Stimulated activated naive CD8-positive, alpha-beta T cell treated with anti-CD3 and anti-CD28 coated beads, Interleukin-15, Interleukin-2, amounts not matched to agents 100 U/mL and 50 U/mL, for 24 hours (primary cell): ENCODE measurements at regions not wholly inside any gene's neighbourhood (a gene's known extent, or its start where the extent isn't known, plus 50 kb on each side); places are given as distances from the start of the nearest gene placed in this dataset.

Experiments
- ATAC-seq: fragments of 150-1000 bp; cut with Tn5 transposase; one replicate; pipeline ENCODE4 v1.10.0; 2021
- DNase-seq: peaks from one replicate; pipeline ENCODE4 v3.0.0; 2021

DNA sequence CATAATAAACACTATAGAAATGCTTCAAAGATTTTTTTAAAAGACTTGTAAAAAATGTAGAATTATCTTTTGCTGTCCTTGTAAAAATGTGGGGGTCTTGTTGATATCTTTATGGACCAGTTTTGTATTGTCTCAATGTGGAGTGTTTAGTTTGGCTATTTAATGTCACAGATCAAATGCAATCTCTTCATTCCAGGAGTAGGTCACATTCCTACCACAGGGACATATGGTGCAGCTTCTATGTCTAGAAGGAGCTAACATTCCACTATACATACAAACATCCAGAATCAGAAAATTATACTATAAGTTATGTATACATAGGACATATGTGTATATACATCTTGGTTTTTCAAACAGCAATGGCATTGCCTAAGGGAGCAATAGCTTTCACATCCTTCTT, 345.7 kb downstream of the BMP4 start:
- DNase-seq (no peak), ATAC-seq (no peak)

- ATAC-seq (no peak), DNase-seq (no peak)
Observed at GRCh38 chr14:53609009-53609408, 347.6 kb downstream of the BMP4 start.

- ATAC-seq: no peak
- no peak for DNase-seq
Observed at GRCh38 chr14:53608369-53608768, 348.3 kb downstream of the BMP4 start.

DNA sequence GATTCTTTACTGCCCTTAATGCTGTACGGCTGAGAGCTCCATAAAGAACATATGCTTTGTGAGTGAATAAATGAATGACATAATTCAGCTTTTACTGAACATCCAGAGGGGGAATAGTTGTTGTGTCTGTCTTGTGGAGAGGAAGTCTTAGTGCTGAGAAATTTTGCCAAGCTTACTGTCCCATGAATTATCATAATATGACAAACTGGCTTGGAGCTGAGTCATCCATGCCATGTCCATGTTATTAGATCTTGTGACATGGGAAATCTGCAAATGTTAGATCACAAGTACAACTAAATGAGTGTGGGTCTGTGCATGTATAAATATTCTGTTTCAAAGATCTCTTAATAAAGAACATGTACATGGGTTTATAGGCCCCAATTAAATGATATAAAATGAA, 350.4 kb downstream of the BMP4 start:
- DNase-seq (no peak), ATAC-seq (no peak)

- no peak for DNase-seq
- no peak for ATAC-seq
Observed at GRCh38 chr14:53605562-53605961, 351.1 kb downstream of the BMP4 start.

DNA sequence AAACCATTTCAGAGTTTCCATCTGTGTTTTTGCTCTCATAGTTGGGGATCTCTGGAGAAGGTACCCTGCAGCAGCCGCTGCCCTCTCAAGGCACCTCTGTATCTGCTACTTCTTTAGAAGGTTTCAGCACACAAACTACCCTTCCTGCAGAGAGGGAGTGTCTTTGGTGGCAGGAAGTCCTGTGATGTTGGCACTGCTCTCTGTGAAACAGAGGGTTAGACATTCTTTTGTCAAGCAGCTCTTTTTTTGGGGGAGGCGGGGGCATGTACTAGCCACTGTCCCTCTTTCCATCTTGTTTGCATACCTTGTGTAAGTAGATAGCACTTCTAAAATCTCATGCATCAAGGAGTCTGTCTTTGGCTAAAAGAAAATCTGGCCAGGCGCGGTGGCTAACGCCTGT, 352.6 kb downstream of the BMP4 start:
- no peak for ATAC-seq
- no peak for DNase-seq

GRCh38 chr14:53601409-53601808, 355.2 kb downstream of the BMP4 start:
- no peak for ATAC-seq
- DNase-seq: no peak

- no peak for DNase-seq
- no peak for ATAC-seq
Observed at GRCh38 chr14:53599221-53599945, 357.2 kb downstream of the BMP4 start.

- no peak for ATAC-seq
- DNase-seq: no peak
Observed at GRCh38 chr14:53596853-53597525, 359.6 kb downstream of the BMP4 start.

GRCh38 chr14:53591816-53592215, 364.8 kb downstream of the BMP4 start:
- DNase-seq (no peak), ATAC-seq (no peak)

DNA sequence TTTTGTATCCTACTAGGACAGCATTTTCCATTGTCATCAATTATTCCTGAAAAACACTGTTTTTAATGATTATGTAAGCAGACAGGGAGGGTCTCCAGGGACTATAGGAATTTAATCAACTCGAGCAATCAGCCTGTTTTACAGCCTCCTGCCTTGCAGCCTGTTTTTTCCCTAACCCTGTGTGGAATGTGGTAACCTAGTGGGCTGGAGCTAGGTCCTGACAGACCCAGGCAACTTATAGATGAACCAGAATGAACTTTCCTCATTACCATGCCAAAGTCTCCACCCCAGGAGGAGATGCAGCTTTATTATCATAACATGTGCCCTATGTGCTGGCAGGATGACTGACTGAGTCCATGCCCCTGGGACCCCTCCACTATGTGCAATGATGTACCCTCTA, 375.1 kb downstream of the BMP4 start:
- DNase-seq: no peak
- no peak for ATAC-seq

- ATAC-seq: no peak
Observed at GRCh38 chr14:53571641-53572328, 384.8 kb downstream of the BMP4 start.

DNA sequence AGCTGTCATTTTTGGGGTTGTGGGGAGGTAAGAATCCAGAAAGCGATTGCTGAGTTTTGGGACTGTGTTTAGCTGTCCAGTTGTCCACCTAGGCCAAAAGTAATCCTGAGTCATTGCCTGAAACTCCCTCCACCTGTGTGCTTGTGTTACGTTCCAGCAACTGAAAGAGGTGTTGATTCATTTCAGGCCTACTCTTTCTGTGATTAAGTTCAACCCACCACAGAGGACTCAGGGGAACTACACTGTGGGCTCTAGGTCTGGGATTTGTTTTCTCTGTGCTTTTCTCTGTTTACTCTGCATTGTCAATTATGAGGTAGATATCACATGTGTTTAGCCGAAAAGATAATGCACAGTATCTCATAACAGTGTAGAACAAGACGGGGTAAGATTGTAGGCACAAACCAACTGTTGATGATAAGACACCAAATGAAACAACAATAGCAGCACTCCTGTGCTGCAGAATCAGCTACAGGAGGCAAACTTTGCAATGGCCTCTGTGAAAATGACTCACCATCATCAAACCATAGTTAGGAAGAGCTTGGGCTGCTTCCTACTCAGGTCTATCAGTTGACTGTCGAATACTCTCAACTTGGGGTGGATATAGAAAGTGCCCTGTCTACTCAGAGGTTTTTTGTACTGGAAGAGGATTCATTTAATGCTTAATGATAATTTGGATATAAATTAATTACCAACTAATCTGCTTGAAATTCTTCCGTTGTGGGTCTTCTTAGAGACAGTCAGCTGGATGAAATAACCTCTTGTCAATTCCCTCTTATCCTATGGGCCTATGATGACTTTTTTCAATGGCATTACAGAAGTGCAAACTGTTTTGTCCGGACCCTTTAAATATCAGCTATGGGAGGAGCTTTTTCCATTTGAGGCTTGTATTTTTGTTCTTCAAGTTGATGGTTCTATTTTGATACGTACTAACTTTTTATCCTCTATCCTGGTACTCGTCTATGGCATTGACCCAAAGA, 385.9 kb downstream of the BMP4 start:
- ATAC-seq: no peak
- DNase-seq: no peak

More at GRCh38 chr14:53571641-53572328, 384.8 kb downstream of the BMP4 start:
- no peak for DNase-seq

DNA sequence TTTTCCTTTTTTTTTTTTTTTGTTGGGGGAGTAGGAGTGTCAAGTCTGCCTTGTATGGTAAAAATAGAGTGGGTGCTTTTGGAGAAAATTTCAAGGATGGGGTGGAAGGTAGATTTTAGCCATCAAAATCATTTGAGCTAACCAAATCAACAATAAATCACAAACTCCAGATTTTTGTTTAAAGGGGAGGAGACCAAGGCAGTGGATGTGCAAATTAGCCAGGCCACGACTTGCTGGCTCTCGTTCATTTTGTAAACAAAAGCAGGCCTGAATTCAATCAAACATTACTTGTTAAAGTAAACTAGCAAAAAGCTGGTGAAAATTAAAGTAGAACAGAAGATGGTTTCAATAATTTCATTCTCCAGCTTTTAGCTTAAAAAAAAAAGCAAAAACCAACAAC, 387.2 kb downstream of the BMP4 start:
- ATAC-seq (no peak), DNase-seq (no peak)

DNA sequence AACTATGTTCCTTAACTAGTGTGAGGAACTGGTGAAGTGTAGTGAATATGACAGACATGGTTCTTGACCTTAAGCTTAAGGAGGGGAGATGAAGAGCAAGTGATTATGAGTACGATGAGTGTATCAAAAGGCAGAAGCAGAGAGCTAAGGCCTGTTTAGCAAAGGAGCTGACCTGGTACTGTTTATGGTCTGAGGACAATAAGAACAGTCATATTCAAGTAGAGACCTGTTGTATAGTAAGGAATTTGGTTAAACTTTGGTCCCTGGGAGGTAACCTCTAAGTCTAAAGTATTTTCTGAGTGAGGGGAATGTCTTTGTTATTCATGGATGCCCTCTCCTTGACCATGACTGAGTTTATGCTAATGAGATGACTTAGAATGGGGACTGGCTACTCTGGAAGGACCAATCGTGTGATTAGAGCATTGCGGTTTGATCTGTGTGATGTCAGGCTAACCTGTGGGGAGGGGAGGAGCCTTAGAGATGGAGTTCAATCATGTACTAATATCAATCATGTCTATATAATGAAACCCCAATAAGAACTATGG, 389.3 kb downstream of the BMP4 start:
- ATAC-seq: no peak

DNA sequence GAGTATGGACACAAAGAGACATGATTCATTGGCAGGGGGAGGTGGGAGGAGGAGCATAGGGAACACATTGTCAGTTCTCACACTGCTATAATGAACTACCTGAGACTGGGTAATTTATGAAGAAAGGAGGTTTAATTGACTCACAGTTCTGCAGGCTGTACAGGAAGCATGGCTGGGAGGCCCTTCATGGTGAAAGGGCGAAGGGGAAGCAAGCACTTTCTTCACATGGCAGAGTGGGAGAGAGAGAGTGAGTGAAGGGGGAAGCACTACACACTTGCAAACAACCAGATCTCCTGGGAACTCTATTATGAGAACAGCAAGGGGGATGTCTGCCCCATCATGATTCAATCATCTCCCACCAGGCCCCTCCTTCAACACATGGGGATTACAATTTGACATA, 391.8 kb downstream of the BMP4 start:
- ATAC-seq (no peak), DNase-seq (no peak)

More for the DNA sequence above, 389.3 kb downstream of the BMP4 start:
- no peak for DNase-seq

DNA sequence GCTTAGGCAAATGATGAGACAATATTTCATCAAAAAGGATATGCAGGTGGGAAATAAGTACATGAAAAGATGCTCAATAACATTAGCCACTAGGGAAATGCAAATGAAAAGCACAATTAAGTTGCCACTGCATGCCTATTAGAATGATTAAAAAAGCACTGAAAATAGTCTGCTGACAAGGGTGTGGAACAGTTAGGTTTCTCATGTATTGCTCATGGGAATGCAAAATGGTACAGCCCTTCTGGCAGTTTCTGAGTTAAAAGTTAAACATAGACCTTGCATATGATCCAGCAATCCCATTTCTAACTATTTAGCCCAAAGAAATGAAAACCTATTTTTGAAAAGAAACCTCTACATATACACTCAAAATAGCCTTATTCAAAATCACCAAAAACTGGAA, 393.0 kb downstream of the BMP4 start:
- no peak for DNase-seq
- ATAC-seq: no peak

DNA sequence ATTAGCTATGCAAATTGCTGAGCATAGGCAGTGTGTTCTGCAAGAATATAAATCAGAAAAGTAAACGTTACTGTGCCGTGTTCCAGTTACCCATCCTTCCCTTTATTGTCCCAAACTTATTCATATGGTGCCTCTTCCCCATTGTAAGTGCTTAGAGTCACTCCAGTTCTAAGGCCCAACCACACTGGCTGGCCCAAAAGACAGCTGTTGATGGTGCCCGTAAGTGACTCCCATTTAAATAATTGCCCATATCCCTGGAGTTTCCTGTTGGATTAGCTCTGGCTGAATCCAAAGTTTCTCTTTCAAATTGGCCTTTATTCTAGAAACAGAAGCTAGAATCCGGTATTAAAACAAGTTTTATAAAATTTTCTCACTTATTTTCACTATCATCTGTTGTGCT, 400.1 kb upstream of the DDHD1 start:
- DNase-seq: no peak
- ATAC-seq: no peak

DNA sequence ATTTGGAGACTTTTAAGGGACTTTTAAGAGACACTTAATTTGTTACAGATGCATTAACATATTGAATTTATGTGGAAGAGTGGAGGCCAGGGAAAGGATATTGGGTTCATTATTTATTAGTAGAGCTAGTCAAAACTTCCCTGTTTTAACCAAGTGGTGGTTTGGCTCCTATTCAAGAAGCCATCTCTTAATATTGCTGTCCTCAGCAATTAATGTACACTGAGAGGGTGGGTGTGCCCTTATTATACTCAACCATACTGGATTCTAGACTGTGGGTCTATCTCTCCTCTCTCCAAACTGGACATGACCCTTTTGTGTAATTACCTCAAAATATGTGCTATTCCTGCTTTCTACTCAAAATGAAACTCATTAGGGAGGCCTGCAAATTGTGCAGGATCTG, 398.7 kb upstream of the DDHD1 start:
- DNase-seq (no peak), ATAC-seq (no peak)

- DNase-seq: no peak
- ATAC-seq: no peak
Observed at GRCh38 chr14:53550776-53551175, 397.7 kb upstream of the DDHD1 start.

- DNase-seq: no peak
Observed at GRCh38 chr14:53549956-53550355, 396.8 kb upstream of the DDHD1 start.

DNA sequence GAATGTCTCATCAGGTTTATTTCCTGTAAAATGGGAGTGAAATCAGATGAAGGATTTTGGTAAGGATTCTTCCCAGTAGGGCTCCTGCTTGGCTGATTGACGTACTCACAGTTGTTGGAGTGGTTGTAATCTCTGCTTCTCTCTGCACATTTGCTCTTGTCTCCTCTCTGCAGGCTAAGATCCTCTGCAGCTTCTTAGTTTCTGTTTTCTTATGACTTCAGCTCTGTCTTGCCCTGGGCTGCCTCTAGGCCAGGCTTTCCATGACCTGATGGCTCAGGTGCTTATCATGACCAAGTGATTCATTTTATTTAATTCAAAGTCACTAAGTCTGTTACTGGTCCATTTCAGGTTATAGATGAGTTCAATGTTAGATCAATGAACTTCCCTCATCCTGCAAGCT, 394.5 kb upstream of the DDHD1 start:
- DNase-seq: no peak
- no peak for ATAC-seq

More at GRCh38 chr14:53549956-53550355, 396.8 kb upstream of the DDHD1 start:
- no peak for ATAC-seq
